ENCODE measurements at regions not wholly inside any gene's neighbourhood (a gene's known extent, or its start where the extent isn't known, plus 50 kb on each side); places are given as distances from the start of the nearest gene placed in this dataset.
"Not testable (repeated sequence)": the region's sequence is repeated elsewhere in the genome, so short reads cannot be mapped to it uniquely, and the experiment has no call there.

GRCh38 chr3:128546646-128547045, 53.6 kb upstream of the GATA2 start:
- DNase-seq = no peak
- peaks cover 23% of the 10 kb centered on the region for H3K27me3 Mint-ChIP-seq
- peaks cover 3% of the 10 kb centered on the region for H3K9me3 Mint-ChIP-seq
- H3K4me3 Mint-ChIP-seq = no peak overlapping the region
- H3K36me3 Mint-ChIP-seq (ENCODE audit: low read depth) = no peaks in the 10 kb centered on the region
- no peak overlapping the region for H3K27ac Mint-ChIP-seq
- ChIA-PET POLR2A (no interaction called here), CTCF (interaction anchor here (1.3 to 1.5 kb wide), 3 partner anchors 11 to 71 kb away, joined by 3 read pairs; no protein-coding TSS in a partner anchor)
- H3K4me1 Mint-ChIP-seq = no peaks in the 10 kb centered on the region

- Mint-ChIP-seq H3K4me3 (no peak overlapping the region), H3K27ac (no peak overlapping the region), H3K27me3 (peaks cover 22% of the 10 kb centered on the region), H3K36me3 (ENCODE audit: low read depth) (no peaks in the 10 kb centered on the region), H3K9me3 (peaks cover 3% of the 10 kb centered on the region), H3K4me1 (no peaks in the 10 kb centered on the region)
- no peak for DNase-seq
- ChIA-PET CTCF (no interaction called here), POLR2A (no interaction called here)
Measured at GRCh38 chr3:128545120-128545752, 52.2 kb upstream of the GATA2 start.

- no peaks in the 10 kb centered on the region for H3K4me1 Mint-ChIP-seq
- H3K27ac Mint-ChIP-seq = no peak overlapping the region
- peaks cover 3% of the 10 kb centered on the region for H3K9me3 Mint-ChIP-seq
- H3K4me3 Mint-ChIP-seq = no peak overlapping the region
- DNase-seq = no peak
- H3K27me3 Mint-ChIP-seq = peaks cover 31% of the 10 kb centered on the region
- no peaks in the 10 kb centered on the region for H3K36me3 Mint-ChIP-seq (ENCODE audit: low read depth)
- POLR2A ChIA-PET = no interaction called here
- CTCF ChIA-PET = no interaction called here
Measured at GRCh38 chr3:128544190-128544589, 51.2 kb upstream of the GATA2 start.

GRCh38 chr3:128543570-128544174, 50.7 kb upstream of the GATA2 start:
- H3K27me3 Mint-ChIP-seq = peaks cover 33% of the 10 kb centered on the region
- H3K4me1 Mint-ChIP-seq; POLR2A ChIA-PET; H3K4me3 Mint-ChIP-seq; H3K36me3 Mint-ChIP-seq (ENCODE audit: low read depth); DNase-seq; H3K27ac Mint-ChIP-seq; H3K9me3 Mint-ChIP-seq; CTCF ChIA-PET: not testable (repeated sequence)

Data from activated CD4-positive, alpha-beta T cell treated with anti-CD3 and anti-CD28 coated beads, Interleukin-2, amount 10 ng/mL, durations not matched to agents 7 days and 5 days (primary cell).